ENCODE measurements at regions not wholly inside any gene's neighbourhood (a gene's known extent, or its start where the extent isn't known, plus 50 kb on each side); places are given as distances from the start of the nearest gene placed in this dataset.

GRCh38 chr4:185880571-185880970 lies 68.6 kb upstream of the SORBS2 start:
- in situ Hi-C loops (cut with MboI; ENCODE audit: low pct_unique_long_range_greater_than_20kb in 2 of 9, low sequenced_read_pairs in 9 of 9, unreplicated experiment in 9 of 9), result loop anchor here in 1 of 9 experiments (25.0 kb wide), 1 partner anchor 132 kb away; no protein-coding TSS in a partner anchor
- no peaks in the 10 kb centered on the region for H3K4me1 ChIP-seq (replicated peaks in 1 of 2)
- peak in 1 of 8 experiments; percentile 75 for ATAC-seq (replicated peaks in 6 of 8)
- WGBS, 10 experiments, result 30 to 68% (median 58%) methylated on average over 2 to 3 of the region's 3 CpGs; no CpG with 5 or more reads in 1 of the 10 experiments
- H3K27ac ChIP-seq, result no peak overlapping the region
- no peak overlapping the region for H3K4me3 ChIP-seq

GRCh38 chr4:185881430-185881829 lies 69.4 kb upstream of the SORBS2 start:
- H3K4me3 ChIP-seq, result no peak overlapping the region
- in situ Hi-C loops (cut with MboI; ENCODE audit: low pct_unique_long_range_greater_than_20kb in 2 of 9, low sequenced_read_pairs in 9 of 9, unreplicated experiment in 9 of 9), result loop anchor here in 1 of 9 experiments (25.0 kb wide), 1 partner anchor 131 kb away; no protein-coding TSS in a partner anchor
- ATAC-seq (replicated peaks in 6 of 8), result no peak
- H3K4me1 ChIP-seq (replicated peaks in 1 of 2), result no peaks in the 10 kb centered on the region
- no peak overlapping the region for H3K27ac ChIP-seq
- WGBS, 10 experiments, result 8 to 90% (median 80%) methylated on average over 2 to 3 of the region's 3 CpGs

- no peak for ATAC-seq (replicated peaks in 6 of 8)
- in situ Hi-C loops (cut with MboI; ENCODE audit: low pct_unique_long_range_greater_than_20kb in 2 of 9, low sequenced_read_pairs in 9 of 9, unreplicated experiment in 9 of 9), result loop anchor here in 1 of 9 experiments (25.0 kb wide), 1 partner anchor 129 kb away; no protein-coding TSS in a partner anchor
- H3K4me3 ChIP-seq, result no peak overlapping the region
- H3K4me1 ChIP-seq (replicated peaks in 1 of 2), result no peaks in the 10 kb centered on the region
- WGBS, 10 experiments, result 42 to 100% (median 94%) methylated on average over 1 to 5 of the region's 5 CpGs; no CpG with 5 or more reads in 2 of the 10 experiments
- H3K27ac ChIP-seq, result no peak overlapping the region
Measured at GRCh38 chr4:185883591-185883990, 71.6 kb upstream of the SORBS2 start.

- WGBS, 10 experiments, result 68 to 100% (median 77%) methylated on average over 1 to 6 of the region's 6 CpGs; no CpG with 5 or more reads in 1 of the 10 experiments
- no peak for ATAC-seq (replicated peaks in 6 of 8)
- in situ Hi-C loops (cut with MboI; ENCODE audit: low pct_unique_long_range_greater_than_20kb in 2 of 9, low sequenced_read_pairs in 9 of 9, unreplicated experiment in 9 of 9), result loop anchor here in 1 of 9 experiments (25.0 kb wide), 1 partner anchor 127 kb away; no protein-coding TSS in a partner anchor
- H3K4me3 ChIP-seq, result no peak overlapping the region
- H3K4me1 ChIP-seq (replicated peaks in 1 of 2), result no peaks in the 10 kb centered on the region
- no peak overlapping the region for H3K27ac ChIP-seq
Measured at GRCh38 chr4:185885075-185885474, 73.1 kb upstream of the SORBS2 start.

DNA sequence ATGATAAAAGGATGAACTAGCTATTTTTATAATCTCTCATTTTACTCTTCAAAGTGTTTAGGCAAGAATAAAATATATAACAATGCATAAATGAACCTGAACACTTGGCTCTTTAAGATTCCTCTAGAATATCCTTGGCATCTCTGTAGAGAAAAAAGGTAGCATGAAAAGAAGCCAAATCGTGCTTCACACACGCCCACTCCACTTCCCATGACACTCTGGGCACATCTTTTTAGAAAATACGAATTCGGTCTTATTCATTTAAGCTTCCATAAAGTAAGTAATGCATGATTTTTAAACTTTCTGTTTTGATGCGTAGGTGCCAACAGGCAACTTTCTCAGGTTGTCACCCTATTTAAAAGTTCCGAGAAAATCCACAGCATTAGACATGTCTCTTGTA lies 73.6 kb upstream of the SORBS2 start:
- in situ Hi-C loops (cut with MboI; ENCODE audit: low pct_unique_long_range_greater_than_20kb in 2 of 9, low sequenced_read_pairs in 9 of 9, unreplicated experiment in 9 of 9), result loop anchor here in 1 of 9 experiments (25.0 kb wide), 1 partner anchor 127 kb away; no protein-coding TSS in a partner anchor
- no peak overlapping the region for H3K27ac ChIP-seq
- no peak overlapping the region for H3K4me3 ChIP-seq
- H3K4me1 ChIP-seq (replicated peaks in 1 of 2), result no peaks in the 10 kb centered on the region
- ATAC-seq (replicated peaks in 6 of 8), result no peak
- WGBS, 10 experiments, result 23 to 100% (median 89%) methylated on average over 1 to 6 of the region's 6 CpGs; no CpG with 5 or more reads in 2 of the 10 experiments

DNA sequence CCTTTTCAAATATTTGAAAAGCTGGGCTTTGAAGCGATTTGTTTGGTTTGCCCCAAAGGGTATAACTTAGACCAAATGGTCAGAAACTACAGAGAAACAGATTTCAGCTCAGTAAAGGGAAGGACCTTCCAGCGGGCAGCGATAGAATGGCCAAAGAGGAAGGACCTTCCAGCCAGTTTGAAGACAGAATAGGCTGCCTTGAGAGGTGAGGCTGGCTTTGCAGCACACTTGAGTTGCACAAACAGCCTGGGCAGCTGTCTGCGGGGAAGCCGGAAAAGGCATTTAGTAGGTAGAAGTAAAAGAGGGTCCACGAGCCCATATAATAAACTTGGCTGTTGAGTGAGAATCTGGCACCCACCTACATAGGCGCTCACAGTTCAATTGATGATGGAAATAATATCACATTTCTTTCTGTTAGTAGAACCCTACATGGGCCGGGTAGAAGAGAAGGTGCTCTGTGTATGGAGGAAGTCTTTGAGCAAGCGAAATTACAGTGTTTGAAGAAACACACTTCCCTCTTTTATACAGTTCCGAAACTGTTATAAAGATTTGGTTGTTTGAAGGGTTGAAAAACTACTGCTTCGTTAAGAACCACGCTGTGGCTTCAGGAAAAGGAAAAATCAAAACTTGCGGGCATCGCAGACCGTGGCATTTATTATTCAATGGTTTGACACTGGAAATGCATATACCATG lies 75.0 kb upstream of the SORBS2 start:
- 38 to 100% (median 84%) methylated on average over 4 to 13 of the region's 15 CpGs; no CpG with 5 or more reads in 1 of the 10 experiments for WGBS, 10 experiments
- no peak for ATAC-seq (replicated peaks in 6 of 8)
- Histone ChIP-seq H3K4me1 (replicated peaks in 1 of 2) (no peaks in the 10 kb centered on the region), H3K27ac (no peak overlapping the region), H3K4me3 (no peak overlapping the region)
- in situ Hi-C loops (cut with MboI; ENCODE audit: low pct_unique_long_range_greater_than_20kb in 2 of 9, low sequenced_read_pairs in 9 of 9, unreplicated experiment in 9 of 9), result loop anchor here in 1 of 9 experiments (25.0 kb wide), 1 partner anchor 125 kb away; no protein-coding TSS in a partner anchor

DNA sequence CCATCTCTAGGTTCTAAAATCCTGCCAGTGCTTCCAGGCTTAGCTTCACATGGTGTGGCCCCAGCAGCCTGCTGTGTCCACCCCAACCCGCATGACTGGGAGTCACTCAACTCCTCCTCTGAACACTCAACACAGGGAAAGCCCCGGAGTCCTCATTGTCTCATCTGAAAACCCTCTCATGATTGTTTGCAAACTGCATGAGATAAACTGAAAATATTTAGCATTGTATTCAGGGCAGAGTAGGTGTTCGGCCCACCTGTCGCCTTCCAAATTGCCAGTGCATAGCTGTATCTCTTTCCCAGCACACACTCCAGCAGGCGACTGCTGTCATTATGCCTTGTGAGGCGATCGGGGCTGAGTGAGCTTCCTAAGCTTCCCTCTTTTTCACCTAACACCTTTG lies 76.7 kb upstream of the SORBS2 start:
- WGBS, 10 experiments, result 24 to 95% (median 91%) methylated on average over 1 to 7 of the region's 7 CpGs; no CpG with 5 or more reads in 2 of the 10 experiments
- no peak for ATAC-seq (replicated peaks in 6 of 8)
- in situ Hi-C loops (cut with MboI; ENCODE audit: low pct_unique_long_range_greater_than_20kb in 2 of 9, low sequenced_read_pairs in 9 of 9, unreplicated experiment in 9 of 9), result loop anchor here in 1 of 9 experiments (25.0 kb wide), 1 partner anchor 124 kb away; no protein-coding TSS in a partner anchor

GRCh38 chr4:185889585-185889984 lies 77.6 kb upstream of the SORBS2 start:
- in situ Hi-C loops (cut with MboI; ENCODE audit: low pct_unique_long_range_greater_than_20kb in 2 of 9, low sequenced_read_pairs in 9 of 9, unreplicated experiment in 9 of 9), result loop anchor here in 1 of 9 experiments (25.0 kb wide), 1 partner anchor 123 kb away; no protein-coding TSS in a partner anchor
- ATAC-seq (replicated peaks in 6 of 8), result no peak
- Histone ChIP-seq H3K4me1 (replicated peaks in 1 of 2) (peaks cover 1 to 5% of the 10 kb centered on the region in 2 donors), H3K27ac (no peak overlapping the region), H3K4me3 (no peak overlapping the region)
- WGBS, 10 experiments, result 63 to 100% (median 91%) methylated on average over 1 to 4 of the region's 4 CpGs

More for the DNA sequence above, 76.7 kb upstream of the SORBS2 start:
- H3K4me1 ChIP-seq (replicated peaks in 1 of 2), result no peaks in the 10 kb centered on the region
- no peak overlapping the region for H3K4me3 ChIP-seq
- no peak overlapping the region for H3K27ac ChIP-seq

GRCh38 chr4:185890196-185890595 lies 78.2 kb upstream of the SORBS2 start:
- Histone ChIP-seq H3K4me1 (replicated peaks in 1 of 2) (peaks cover 4 to 10% of the 10 kb centered on the region in 2 donors), H3K27ac (no peak overlapping the region), H3K4me3 (no peak overlapping the region)
- ATAC-seq (replicated peaks in 6 of 8), result no peak
- 0 to 88% (median 81%) methylated on average over 1 to 5 of the region's 5 CpGs; no CpG with 5 or more reads in 4 of the 10 experiments for WGBS, 10 experiments
- in situ Hi-C loops (cut with MboI; ENCODE audit: low pct_unique_long_range_greater_than_20kb in 2 of 9, low sequenced_read_pairs in 9 of 9, unreplicated experiment in 9 of 9), result loop anchor here in 1 of 9 experiments (25.0 kb wide), 1 partner anchor 122 kb away; no protein-coding TSS in a partner anchor

- WGBS, 10 experiments, result 0 to 92% (median 67%) methylated on average over 1 to 2 of the region's 2 CpGs; no CpG with 5 or more reads in 4 of the 10 experiments
Measured at GRCh38 chr4:185892165-185892564, 80.2 kb upstream of the SORBS2 start.

GRCh38 chr4:185893500-185893899 lies 81.5 kb upstream of the SORBS2 start:
- no peak overlapping the region for H3K27ac ChIP-seq
- H3K4me3 ChIP-seq, result no peak overlapping the region
- peaks cover 4 to 10% of the 10 kb centered on the region in 2 donors for H3K4me1 ChIP-seq (replicated peaks in 1 of 2)
- 33 to 100% (median 91%) methylated on average over 1 to 4 of the region's 4 CpGs; no CpG with 5 or more reads in 1 of the 10 experiments for WGBS, 10 experiments
- in situ Hi-C loops (cut with MboI; ENCODE audit: low pct_unique_long_range_greater_than_20kb in 2 of 9, low sequenced_read_pairs in 9 of 9, unreplicated experiment in 9 of 9), result loop anchor here in 1 of 9 experiments (25.0 kb wide), 1 partner anchor 119 kb away; no protein-coding TSS in a partner anchor
- no peak for ATAC-seq (replicated peaks in 6 of 8)

More at GRCh38 chr4:185892165-185892564, 80.2 kb upstream of the SORBS2 start:
- in situ Hi-C loops (cut with MboI; ENCODE audit: low pct_unique_long_range_greater_than_20kb in 2 of 9, low sequenced_read_pairs in 9 of 9, unreplicated experiment in 9 of 9), result loop anchor here in 1 of 9 experiments (25.0 kb wide), 1 partner anchor 120 kb away; no protein-coding TSS in a partner anchor
- Histone ChIP-seq H3K27ac (no peak overlapping the region), H3K4me3 (no peak overlapping the region), H3K4me1 (replicated peaks in 1 of 2) (peaks cover 4 to 10% of the 10 kb centered on the region in 2 donors)
- peak in 3 of 8 experiments; percentile 47 to 82 (median 59) for ATAC-seq (replicated peaks in 6 of 8)

GRCh38 chr4:185894481-185894880 lies 82.5 kb upstream of the SORBS2 start:
- ATAC-seq (replicated peaks in 6 of 8), result peak in 5 of 8 experiments; percentile 58 to 96 (median 94)
- H3K4me1 ChIP-seq (replicated peaks in 1 of 2), result peaks cover 4 to 10% of the 10 kb centered on the region in 2 donors
- in situ Hi-C loops (cut with MboI; ENCODE audit: low pct_unique_long_range_greater_than_20kb in 2 of 9, low sequenced_read_pairs in 9 of 9, unreplicated experiment in 9 of 9), result loop anchor here in 1 of 9 experiments (25.0 kb wide), 1 partner anchor 118 kb away; no protein-coding TSS in a partner anchor
- no peak overlapping the region for H3K4me3 ChIP-seq
- 38 to 100% (median 71%) methylated on average over 1 to 4 of the region's 4 CpGs; no CpG with 5 or more reads in 3 of the 10 experiments for WGBS, 10 experiments
- H3K27ac ChIP-seq, result peak overlapping the region; percentile 58 to 78

GRCh38 chr4:185895351-185895750 lies 83.4 kb upstream of the SORBS2 start:
- Histone ChIP-seq H3K27ac (peak overlapping the region in 1 of 2 donors; percentile 78), H3K4me3 (no peak overlapping the region), H3K4me1 (replicated peaks in 1 of 2) (peaks cover 4 to 10% of the 10 kb centered on the region in 2 donors)
- in situ Hi-C loops (cut with MboI; ENCODE audit: low pct_unique_long_range_greater_than_20kb in 2 of 9, low sequenced_read_pairs in 9 of 9, unreplicated experiment in 9 of 9), result loop anchor here in 1 of 9 experiments (25.0 kb wide), 1 partner anchor 117 kb away; no protein-coding TSS in a partner anchor
- 80 to 100% (median 95%) methylated on average over 1 to 11 of the region's 14 CpGs; no CpG with 5 or more reads in 4 of the 10 experiments for WGBS, 10 experiments
- no peak for ATAC-seq (replicated peaks in 6 of 8)

All from motor neuron (in vitro differentiated cells).